B cell (primary cell): ENCODE measurements at regions not wholly inside any gene's neighbourhood (a gene's known extent, or its start where the extent isn't known, plus 50 kb on each side); places are given as distances from the start of the nearest gene placed in this dataset.

Experiments
- EZH2 ChIP-seq: IDR thresholded peaks from 2 replicates; pipeline ENCODE4 v1.6.1; 2012; ENCODE audit warnings: borderline replicate concordance, low read depth, mild to moderate bottlenecking, moderate library complexity, low read length; ENCODE audit not compliant: insufficient read depth, poor library complexity, severe bottlenecking
- TF ChIP-seq, protein P1 (sequence below): fragments of 200-600 bp; IDR thresholded peaks from one replicate; pipeline ENCODE4 v1.8.0; 2022; ENCODE audit warnings: antibody characterized with exemption, mild to moderate bottlenecking

- TF ChIP-seq, protein P1, sequence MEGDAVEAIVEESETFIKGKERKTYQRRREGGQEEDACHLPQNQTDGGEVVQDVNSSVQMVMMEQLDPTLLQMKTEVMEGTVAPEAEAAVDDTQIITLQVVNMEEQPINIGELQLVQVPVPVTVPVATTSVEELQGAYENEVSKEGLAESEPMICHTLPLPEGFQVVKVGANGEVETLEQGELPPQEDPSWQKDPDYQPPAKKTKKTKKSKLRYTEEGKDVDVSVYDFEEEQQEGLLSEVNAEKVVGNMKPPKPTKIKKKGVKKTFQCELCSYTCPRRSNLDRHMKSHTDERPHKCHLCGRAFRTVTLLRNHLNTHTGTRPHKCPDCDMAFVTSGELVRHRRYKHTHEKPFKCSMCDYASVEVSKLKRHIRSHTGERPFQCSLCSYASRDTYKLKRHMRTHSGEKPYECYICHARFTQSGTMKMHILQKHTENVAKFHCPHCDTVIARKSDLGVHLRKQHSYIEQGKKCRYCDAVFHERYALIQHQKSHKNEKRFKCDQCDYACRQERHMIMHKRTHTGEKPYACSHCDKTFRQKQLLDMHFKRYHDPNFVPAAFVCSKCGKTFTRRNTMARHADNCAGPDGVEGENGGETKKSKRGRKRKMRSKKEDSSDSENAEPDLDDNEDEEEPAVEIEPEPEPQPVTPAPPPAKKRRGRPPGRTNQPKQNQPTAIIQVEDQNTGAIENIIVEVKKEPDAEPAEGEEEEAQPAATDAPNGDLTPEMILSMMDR: no peak
- no peak for TF ChIP-seq EZH2
Observed at GRCh38 chr13:69601661-69602060, 506.0 kb upstream of the ATXN8OS start.
